ENCODE measurements at regions not wholly inside any gene's neighbourhood (a gene's known extent, or its start where the extent isn't known, plus 50 kb on each side); places are given as distances from the start of the nearest gene placed in this dataset.

DNA sequence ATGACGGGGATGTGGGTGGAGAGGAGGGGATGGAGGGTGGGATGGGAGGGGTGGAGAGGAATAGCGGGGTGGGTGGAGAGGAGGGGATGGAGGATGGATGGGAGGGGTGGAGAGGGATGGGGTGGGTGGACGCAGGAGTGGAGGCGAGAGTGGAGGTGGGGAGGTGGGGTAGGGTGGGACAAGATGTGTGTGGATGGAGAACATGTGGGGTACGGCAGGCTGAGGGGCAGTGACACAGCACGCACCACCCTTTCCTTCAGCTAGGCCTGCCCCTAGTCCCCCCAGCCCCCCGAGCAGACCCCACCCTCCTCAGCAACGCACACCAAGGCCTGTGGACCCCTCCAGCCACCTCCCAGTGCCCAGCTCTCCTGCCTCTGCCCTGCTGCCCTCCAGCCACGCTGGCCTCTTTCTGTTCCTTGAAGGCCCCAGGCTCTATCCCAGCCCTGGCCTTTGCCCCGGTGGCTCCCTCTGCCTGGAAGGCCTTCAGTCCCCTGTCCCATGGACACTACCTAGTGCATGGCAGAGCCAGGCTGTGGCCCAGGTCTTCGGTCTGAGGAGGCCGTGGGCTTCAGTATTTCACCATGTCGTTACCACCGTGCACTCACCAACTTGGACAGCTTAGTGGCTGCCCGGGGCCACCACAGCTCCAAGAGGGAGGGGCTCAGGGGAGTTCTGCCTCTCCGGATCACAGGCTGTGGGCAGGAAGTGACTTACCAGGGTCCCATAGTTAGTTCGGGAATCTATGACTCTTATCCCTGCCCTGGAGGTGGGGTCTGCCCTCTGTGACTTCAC is 78.4 kb upstream of the PMEPA1 start:
- intact Hi-C loops (cut with DNase I; ENCODE audit: low total_unique reads): no loop called here
- Histone ChIP-seq H3K36me3 (no peaks in the 10 kb centered on the region), H3K27ac (no peak overlapping the region), H3K27me3 (no peaks in the 10 kb centered on the region), H3K4me1 (no peaks in the 10 kb centered on the region), H3K4me3 (no peak overlapping the region), H3K9me3 (no peaks in the 10 kb centered on the region)
- TF ChIP-seq, protein P1, sequence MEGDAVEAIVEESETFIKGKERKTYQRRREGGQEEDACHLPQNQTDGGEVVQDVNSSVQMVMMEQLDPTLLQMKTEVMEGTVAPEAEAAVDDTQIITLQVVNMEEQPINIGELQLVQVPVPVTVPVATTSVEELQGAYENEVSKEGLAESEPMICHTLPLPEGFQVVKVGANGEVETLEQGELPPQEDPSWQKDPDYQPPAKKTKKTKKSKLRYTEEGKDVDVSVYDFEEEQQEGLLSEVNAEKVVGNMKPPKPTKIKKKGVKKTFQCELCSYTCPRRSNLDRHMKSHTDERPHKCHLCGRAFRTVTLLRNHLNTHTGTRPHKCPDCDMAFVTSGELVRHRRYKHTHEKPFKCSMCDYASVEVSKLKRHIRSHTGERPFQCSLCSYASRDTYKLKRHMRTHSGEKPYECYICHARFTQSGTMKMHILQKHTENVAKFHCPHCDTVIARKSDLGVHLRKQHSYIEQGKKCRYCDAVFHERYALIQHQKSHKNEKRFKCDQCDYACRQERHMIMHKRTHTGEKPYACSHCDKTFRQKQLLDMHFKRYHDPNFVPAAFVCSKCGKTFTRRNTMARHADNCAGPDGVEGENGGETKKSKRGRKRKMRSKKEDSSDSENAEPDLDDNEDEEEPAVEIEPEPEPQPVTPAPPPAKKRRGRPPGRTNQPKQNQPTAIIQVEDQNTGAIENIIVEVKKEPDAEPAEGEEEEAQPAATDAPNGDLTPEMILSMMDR (IDR thresholded peaks at IDR 0.05): no peak
- TF ChIP-seq POLR2A (IDR thresholded peaks at IDR 0.05): no peak
- no peak for DNase-seq

DNA sequence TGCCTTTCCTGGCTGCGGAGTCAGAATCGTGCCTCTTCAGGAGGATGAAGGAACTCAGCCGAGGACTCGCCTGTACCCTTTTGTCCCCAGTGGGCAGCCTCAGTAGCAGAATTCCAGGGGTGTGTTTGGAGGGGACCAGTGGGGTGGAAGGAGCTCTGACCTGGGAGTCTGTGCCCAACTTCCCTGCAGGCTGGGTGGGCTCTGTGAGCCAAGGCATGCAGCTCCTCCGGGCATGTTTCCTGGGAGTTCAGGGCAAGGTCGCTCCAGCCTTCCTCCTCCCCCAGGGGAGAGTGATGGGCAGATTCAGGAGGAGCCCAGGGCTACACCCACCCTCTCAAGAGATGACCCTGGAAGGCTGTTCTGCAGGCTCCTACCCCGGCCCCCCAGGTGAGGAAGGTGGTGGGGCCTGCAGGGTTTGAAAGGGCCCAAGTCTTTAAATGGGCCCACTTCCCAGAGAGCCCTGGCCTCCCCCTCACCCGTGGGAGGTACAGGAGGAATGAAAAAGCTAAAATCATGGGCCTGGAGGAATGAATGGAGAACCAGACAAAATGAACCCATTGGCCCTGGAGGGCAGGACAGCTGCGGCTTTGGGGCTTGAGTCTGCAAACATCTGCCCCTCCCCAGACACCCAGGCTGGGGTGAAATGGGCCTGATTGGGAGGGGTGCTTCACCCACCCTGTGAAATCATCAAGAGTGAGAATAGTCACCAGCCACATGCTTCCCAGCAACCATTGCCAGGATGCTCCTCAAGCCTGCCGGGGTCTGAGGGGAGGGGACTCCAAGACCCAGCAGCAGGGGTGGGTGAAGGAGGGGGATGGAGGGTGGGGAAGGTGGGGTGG is 77.6 kb upstream of the PMEPA1 start:
- H3K27me3 ChIP-seq: no peaks in the 10 kb centered on the region
- no peak overlapping the region for H3K4me3 ChIP-seq
- intact Hi-C loops (cut with DNase I; ENCODE audit: low total_unique reads): no loop called here
- H3K9me3 ChIP-seq: no peaks in the 10 kb centered on the region
- H3K36me3 ChIP-seq: no peaks in the 10 kb centered on the region
- no peak for TF ChIP-seq POLR2A (IDR thresholded peaks at IDR 0.05)
- TF ChIP-seq, protein P1 (IDR thresholded peaks at IDR 0.05): no peak
- H3K4me1 ChIP-seq: no peaks in the 10 kb centered on the region
- no peak for DNase-seq
- peak overlapping the region in 1 of 2 donors; percentile 9 for H3K27ac ChIP-seq

- TF ChIP-seq POLR2A (IDR thresholded peaks at IDR 0.05): no peak
- TF ChIP-seq, protein P1 (IDR thresholded peaks at IDR 0.05): no peak
- no peak overlapping the region for H3K27ac ChIP-seq
- H3K36me3 ChIP-seq: no peaks in the 10 kb centered on the region
- no peaks in the 10 kb centered on the region for H3K27me3 ChIP-seq
- DNase-seq: no peak
- H3K4me3 ChIP-seq: no peak overlapping the region
- H3K9me3 ChIP-seq: no peaks in the 10 kb centered on the region
- no peaks in the 10 kb centered on the region for H3K4me1 ChIP-seq
- intact Hi-C loops (cut with DNase I; ENCODE audit: low total_unique reads): no loop called here
Measured at GRCh38 chr20:57786304-57786932, 76.6 kb upstream of the PMEPA1 start.

GRCh38 chr20:57785720-57786119 is 75.9 kb upstream of the PMEPA1 start:
- intact Hi-C loops (cut with DNase I; ENCODE audit: low total_unique reads): no loop called here
- Histone ChIP-seq H3K4me1 (no peaks in the 10 kb centered on the region), H3K27ac (no peak overlapping the region), H3K9me3 (no peaks in the 10 kb centered on the region), H3K4me3 (no peak overlapping the region), H3K27me3 (no peaks in the 10 kb centered on the region), H3K36me3 (no peaks in the 10 kb centered on the region)
- TF ChIP-seq, protein P1 (IDR thresholded peaks at IDR 0.05): no peak
- no peak for DNase-seq

GRCh38 chr20:57785061-57785460 is 75.2 kb upstream of the PMEPA1 start:
- Histone ChIP-seq H3K27ac (no peak overlapping the region), H3K27me3 (no peaks in the 10 kb centered on the region), H3K4me1 (no peaks in the 10 kb centered on the region), H3K9me3 (no peaks in the 10 kb centered on the region), H3K4me3 (no peak overlapping the region), H3K36me3 (no peaks in the 10 kb centered on the region)
- DNase-seq: no peak
- intact Hi-C loops (cut with DNase I; ENCODE audit: low total_unique reads): no loop called here
- no peak for TF ChIP-seq POLR2A (IDR thresholded peaks at IDR 0.05)
- TF ChIP-seq, protein P1 (IDR thresholded peaks at IDR 0.05): no peak

Data from uterus (tissue), 3 donors.